Midbrain (tissue), 1 donor: ENCODE measurements at regions not wholly inside any gene's neighbourhood (a gene's known extent, or its start where the extent isn't known, plus 50 kb on each side); places are given as distances from the start of the nearest gene placed in this dataset.
"Not testable (repeated sequence)": the region's sequence is repeated elsewhere in the genome, so short reads cannot be mapped to it uniquely, and the experiment has no call there.

Experiments used
- DNase-seq: peaks from one replicate; lab custom pipeline; 2025; lab: John Stamatoyannopoulos, UW

GRCh38 chr5:1731091-1731639 lies 68.5 kb downstream of the MRPL36 start:
- DNase-seq, result no peak

DNA sequence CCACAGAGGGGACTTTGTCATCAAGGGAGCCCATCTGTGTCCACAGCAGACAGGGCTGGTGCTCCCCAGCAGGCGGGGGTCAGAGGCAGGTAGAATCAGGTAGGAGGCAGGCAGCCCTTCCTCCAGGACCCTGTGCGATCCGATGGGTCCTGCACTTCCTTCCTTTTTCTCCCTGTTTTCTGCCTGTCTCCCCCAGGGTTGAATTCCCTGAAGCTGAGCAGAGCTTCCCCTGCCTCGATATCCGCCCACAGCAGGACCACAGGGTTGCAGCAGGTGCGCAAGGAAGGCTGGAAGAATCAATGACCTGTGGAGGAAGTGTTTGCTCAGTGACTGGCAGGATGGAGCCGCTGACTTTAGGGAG lies 69.2 kb downstream of the MRPL36 start:
- no peak for DNase-seq

DNA sequence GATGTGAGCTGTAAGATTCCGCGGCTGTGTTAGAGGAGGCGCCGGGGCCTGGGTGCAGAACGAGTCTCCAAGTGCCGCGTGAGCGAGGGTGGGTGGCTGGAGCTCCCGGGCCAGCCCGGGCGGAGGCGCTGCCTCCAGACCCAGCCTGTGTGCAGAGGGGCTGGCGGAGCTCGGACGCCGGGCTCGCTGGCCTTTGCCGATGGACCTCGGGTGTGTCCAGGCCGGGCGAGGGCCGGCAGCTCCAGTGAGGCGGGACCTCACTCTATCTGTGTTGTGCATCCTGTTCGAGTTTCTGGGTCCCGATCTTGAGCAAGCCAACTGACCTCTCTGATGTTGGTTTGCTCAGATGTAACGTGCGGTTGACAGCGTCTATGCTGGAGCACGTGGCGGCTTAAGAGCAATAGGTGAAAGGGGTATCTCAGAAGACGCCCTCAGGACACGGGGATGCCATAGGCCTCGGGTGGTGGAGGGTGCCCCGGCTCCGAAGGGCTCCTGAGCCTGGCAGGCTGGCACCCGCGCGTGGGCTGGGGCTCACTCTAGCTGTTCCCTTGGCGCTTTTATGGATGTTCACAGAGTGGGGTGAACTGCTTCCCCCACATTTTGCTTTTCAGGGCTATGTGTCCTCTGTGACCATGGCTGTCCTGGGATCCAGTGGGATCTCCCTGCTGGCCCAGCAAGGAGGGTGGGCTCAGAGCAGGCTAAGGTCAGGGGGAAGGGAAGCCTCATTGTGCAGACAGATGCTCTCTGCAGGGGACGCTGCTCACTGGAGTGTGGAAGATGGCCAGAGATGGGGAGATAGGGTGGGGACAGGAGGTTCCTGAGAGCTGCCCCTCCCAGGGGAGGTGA lies 69.8 kb downstream of the MRPL36 start:
- no peak for DNase-seq

- no peak for DNase-seq
Observed at GRCh38 chr5:1728846-1729245, 70.8 kb downstream of the MRPL36 start.

DNA sequence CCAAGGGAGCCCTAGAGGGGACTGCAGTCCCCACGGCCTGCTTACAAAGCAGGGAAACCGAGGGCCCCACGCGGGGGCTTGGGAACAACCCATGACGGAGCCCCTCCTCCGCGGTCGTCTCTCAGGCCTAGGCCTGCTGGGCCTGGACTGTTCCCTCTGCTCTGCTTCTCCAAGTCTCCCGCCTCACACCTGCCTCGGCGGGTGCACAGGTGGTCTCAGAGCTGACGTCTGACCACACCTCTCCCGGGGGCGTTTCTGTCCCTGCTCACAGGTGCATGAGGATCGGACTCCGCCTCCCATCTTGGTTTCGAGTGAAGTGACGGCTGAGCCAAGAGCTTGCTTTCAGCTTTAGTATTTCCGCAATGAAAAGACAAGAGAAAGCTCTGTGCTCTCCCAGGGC lies 72.1 kb downstream of the MRPL36 start:
- DNase-seq, result no peak

GRCh38 chr5:1726956-1727355 lies 72.7 kb downstream of the MRPL36 start:
- no peak for DNase-seq

GRCh38 chr5:1726469-1726865 lies 73.2 kb downstream of the MRPL36 start:
- DNase-seq, result no peak

DNA sequence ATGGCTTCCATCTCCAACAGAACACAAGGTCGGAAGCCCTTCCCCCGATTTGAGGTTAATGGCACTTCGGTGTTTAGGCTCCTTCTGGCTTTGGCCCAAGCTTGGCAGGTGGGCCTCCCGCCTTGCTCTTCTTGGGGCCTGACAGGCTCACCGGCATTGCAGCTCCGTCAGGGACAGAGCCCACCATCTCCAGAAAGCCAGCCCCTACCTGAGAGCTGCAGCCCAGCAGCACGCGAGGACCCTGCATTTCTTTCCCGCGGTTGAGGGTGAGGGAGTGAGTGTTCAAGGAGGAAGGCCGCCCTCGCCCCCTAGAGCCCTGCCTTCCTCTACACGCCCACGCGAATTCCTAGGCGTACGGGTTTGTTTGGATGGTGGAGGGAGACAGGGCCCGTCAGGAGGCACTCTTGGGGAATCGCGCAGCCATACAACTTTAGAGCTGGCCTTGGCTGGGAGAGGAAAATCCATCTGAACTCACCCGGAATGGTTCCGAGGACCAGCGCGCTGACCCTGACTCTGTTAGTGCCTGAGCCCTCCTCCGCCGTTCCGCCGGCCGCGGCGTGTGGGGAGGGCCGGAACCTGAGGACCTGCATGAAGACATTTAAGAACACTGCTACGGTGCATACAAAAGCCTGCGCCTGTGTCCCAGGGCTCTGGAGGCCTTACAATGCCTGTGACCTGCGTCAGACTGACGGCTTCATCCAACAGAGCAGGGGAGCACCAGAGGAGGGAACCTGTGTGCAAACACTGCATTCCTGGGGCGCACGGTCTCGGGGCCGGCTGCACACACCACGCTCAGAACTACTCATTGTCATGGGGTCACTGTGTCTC lies 73.8 kb downstream of the MRPL36 start:
- no peak for DNase-seq

DNA sequence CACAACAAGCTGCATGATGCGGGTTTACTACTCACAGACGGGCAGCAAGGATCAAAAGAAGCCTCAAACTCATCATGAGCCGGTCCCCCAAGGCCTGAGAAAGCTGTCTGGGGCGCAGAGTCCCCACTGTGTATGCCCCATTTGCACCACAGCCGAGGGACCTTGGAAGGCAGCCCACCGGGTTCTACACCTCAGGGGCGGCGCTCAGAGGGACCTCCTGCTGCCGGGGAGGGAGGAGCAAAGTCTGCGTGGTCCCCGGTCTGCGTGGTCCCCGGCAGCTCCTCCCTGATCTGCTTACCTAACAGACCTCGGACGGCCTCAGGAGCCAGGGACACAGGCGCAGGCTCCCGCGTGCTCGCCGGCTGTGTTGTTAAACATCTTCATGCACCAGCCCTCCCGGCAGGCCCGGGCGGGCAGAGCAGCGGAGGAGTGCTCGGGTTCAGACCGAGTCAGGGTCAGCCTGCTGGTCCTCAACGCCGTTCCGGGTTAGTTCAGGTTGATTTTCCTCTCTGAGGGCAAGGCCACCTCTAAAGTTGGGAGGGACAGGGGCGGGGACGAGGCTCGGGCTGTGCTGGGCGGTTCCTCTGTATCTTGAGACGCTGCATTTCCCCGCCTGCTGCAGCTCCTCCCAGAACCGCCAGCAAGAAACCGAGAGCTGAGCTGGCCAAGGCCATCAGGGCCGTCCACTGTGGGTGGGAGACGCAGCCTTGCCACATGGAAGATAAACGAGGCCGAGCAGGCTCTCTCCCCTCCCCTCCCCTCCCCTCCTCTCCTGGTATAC lies 74.6 kb downstream of the MRPL36 start:
- DNase-seq, result no peak

GRCh38 chr5:1723957-1724821 lies 75.4 kb downstream of the MRPL36 start:
- no peak for DNase-seq

GRCh38 chr5:1723476-1723875 lies 76.2 kb downstream of the MRPL36 start:
- no peak for DNase-seq

- DNase-seq, result no peak
Observed at GRCh38 chr5:1722877-1723276, 76.8 kb downstream of the MRPL36 start.

DNA sequence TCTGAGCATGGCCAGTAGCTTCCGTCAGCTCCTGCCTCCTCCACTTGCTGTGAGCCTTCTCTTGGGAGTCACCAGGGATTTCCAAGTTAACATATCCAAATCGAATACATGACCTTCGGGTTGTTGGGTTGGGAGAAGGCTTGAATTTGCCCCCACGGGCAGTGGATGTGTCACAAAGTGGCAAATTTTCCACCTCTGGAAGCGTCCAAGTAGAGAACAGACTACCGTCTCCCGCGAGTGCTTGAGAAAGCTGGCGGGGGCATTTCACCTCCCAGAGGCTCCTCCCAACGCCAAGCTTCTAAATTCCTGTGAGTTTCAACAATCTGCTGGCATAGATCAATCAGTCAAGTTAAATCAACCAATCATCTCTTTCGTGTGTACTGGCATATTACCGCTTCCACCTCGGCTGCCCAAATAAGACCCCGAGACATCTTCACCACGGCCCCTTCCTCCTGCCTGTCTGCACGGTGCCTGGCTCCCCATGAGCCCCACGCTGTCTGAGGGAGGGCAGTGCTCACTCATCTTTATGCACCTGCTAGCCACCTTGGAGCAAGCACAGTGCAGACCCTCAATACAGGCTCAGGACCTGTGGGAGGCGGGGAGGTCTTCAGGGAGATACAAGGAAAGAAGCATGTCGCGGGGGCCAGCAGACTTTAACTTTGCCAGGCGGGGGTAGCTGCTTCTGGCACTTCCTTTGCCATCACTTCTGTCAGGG lies 79.1 kb downstream of the MRPL36 start:
- no peak for DNase-seq

GRCh38 chr5:1719860-1720259 lies 79.8 kb downstream of the MRPL36 start:
- DNase-seq, result no peak

DNA sequence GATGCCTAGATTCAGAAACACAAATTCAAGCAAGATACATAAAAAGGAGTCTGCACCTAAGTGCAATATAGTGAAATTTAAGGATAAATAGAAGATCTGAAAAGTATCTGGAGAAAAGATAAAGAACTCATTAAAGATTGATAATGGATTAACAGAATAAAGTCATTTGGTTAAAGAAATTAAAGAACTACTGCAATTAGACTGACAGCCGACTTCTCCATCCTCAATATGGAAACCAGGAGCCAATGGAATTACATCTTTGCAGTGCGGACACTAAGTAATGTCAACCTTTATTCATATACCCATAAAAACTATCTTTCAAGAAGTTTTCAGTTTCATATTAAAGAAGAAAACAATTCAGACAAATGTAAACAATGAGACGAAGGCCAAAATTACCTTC lies 81.0 kb downstream of the MRPL36 start:
- DNase-seq, result no peak

GRCh38 chr5:1710091-1710490 lies 89.5 kb downstream of the MRPL36 start:
- not testable (repeated sequence) for DNase-seq

DNA sequence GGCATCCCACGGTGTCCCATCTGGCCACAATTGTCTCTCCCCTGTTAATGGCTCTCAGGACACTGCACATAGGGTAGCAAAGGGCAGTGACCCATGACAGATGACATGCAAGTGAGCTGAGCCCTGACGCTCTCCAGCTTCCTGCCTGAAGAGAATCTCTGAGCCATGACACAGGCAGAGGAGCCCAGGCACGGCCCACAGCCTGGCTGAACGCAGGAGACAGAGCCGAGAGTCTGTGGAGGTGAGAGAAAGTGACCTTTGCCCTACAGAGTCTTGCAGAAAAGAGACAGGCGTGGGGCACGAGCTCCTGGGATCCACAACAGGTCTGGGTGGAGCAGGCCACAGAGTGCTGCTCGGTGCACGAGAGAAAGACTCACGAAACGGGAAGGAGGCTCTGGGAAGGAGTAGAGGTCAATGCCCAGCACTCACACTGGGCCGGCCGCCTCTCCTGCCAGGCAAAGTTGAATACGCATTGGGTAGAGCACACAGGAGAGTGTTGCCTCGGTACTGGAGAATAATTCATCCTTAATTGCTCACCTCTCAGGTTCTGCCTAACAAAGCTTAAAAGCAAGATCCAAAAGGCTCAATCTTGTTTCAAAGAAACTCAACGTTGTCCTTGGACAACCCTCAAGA lies 90.3 kb downstream of the MRPL36 start:
- no peak for DNase-seq

DNA sequence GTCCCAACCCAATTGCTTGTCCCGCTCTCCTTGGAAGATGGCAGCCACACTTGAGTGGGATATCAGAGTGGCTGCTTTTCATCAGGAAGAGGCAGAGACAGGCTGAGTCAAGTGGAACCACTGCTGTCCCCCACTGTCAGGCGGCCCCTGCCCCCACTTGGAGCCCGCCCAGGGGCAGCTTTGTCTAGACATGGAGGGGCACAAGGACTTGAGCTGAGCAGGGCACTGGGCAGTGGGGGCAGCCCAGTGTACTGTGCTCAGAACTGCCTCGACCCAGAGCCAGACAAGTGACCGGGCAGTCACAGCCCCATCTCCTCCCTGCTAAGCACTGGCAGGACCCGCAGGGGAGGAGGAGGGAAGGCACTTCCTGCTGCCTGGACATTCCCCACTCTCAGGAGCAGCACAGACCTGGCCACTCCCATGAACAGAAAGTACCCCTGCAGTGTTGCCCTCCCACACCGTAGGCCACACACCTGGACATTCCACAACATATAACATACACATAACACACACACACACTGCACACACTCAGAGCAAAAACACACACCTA lies 91.0 kb downstream of the MRPL36 start:
- no peak for DNase-seq

DNA sequence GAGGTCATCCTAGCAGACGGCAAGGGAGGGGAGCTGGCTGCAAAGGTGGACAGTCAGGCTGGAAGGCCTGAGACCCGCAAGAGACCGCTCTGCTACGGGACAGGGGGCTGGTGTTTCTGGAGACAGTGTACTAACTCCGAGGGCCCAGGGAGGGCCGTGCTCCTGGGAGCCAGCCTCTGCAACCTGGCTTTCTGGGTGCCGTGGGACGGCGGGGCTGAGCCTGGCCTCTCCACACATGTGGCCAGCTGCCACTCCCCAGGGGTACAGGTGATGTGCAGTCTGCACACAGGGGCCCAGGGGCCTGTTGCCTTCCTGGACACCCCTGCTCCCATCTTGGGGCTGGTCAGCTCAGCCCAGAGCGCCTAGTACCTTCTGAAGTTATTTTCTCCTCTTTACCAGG lies 92.2 kb downstream of the MRPL36 start:
- no peak for DNase-seq

GRCh38 chr5:1706428-1706827 lies 93.2 kb downstream of the MRPL36 start:
- DNase-seq, result no peak
